Thyroid gland (tissue), 4 donors: ENCODE measurements at regions not wholly inside any gene's neighbourhood (a gene's known extent, or its start where the extent isn't known, plus 50 kb on each side); places are given as distances from the start of the nearest gene placed in this dataset.

Experiments
- DNase-seq, 2 donors: peaks; one replicate each; pipeline ENCODE4 v3.0.0-alpha.2; 2019
- H3K27ac ChIP-seq, 3 donors: fragments of 200-600 bp; sonication (generic); 1 replicate in 2 of 3; 2 replicates in 1 of 3; pipeline ENCODE4 v1.5.1; 2016 to 2019; ENCODE audit warnings: mild to moderate bottlenecking in 1 of 3, moderate library complexity in 1 of 3
- H3K27me3 ChIP-seq: fragments of 200-600 bp; sonication (generic); one replicate; pipeline ENCODE4 v1.5.1; 2019
- H3K36me3 ChIP-seq, 2 donors: fragments of 200-600 bp; sonication (generic); one replicate each; pipeline ENCODE4 v1.5.1; 2016 to 2019
- H3K4me1 ChIP-seq, 2 donors: fragments of 200-600 bp; sonication (generic); one replicate each; pipeline ENCODE4 v1.5.1; 2017 to 2019
- H3K4me3 ChIP-seq, 3 donors: fragments of 200-600 bp; sonication (generic); replicated peaks in 1 of 3; 1 replicate in 2 of 3; 2 replicates in 1 of 3; pipeline ENCODE4 v1.5.1; 2016; ENCODE audit warnings: mild to moderate bottlenecking in 1 of 3
- H3K9me3 ChIP-seq: fragments of 200-600 bp; sonication (generic); one replicate; pipeline ENCODE4 v1.5.1; 2017
- CTCF ChIP-seq, 6 experiments: fragments of 200-600 bp in 3 of 6; fragments of 450-650 bp in 3 of 6; sonication (generic) in 3 of 6; IDR thresholded peaks; one replicate each; pipeline ENCODE4 v1.5.1; 2016 to 2019; ENCODE audit warnings: antibody characterized with exemption in 6 of 6, mild to moderate bottlenecking in 2 of 6, inconsistent platforms in 1 of 6, moderate library complexity in 1 of 6
- POLR2A ChIP-seq, 2 donors: fragments of 450-650 bp; IDR thresholded peaks; one replicate each; pipeline ENCODE4 v1.6.1; 2017; ENCODE audit warnings: antibody characterized with exemption in 2 of 2, mild to moderate bottlenecking in 2 of 2, moderate library complexity in 1 of 2
- WGBS, 2 donors: methylation state at CpG; one replicate each; pipeline ENCODE4 v1.1.5; 2017; 5-methylcytosine and 5-hydroxymethylcytosine counted together
- intact Hi-C: fragments of 100-400 bp; cut with DNase I; formaldehyde crosslinking; loops from one replicate; pipeline ENCODE4 v1.15.1; 2023

GRCh38 chr3:73164622-73165021, 103.2 kb downstream of the EBLN2 start:
- H3K27me3 ChIP-seq = no peaks in the 10 kb centered on the region
- WGBS, 2 donors = 89 to 90% methylated on average over 4 of the region's 4 CpGs
- intact Hi-C loops = no loop called here
- DNase-seq = no peak
- no peak overlapping the region for H3K4me3 ChIP-seq
- TF ChIP-seq POLR2A (IDR thresholded peaks at IDR 0.05) = no peak
- no peak for TF ChIP-seq CTCF (IDR thresholded peaks at IDR 0.05)
- no peaks in the 10 kb centered on the region for H3K4me1 ChIP-seq
- no peak overlapping the region for H3K27ac ChIP-seq
- H3K9me3 ChIP-seq = no peaks in the 10 kb centered on the region
- no peaks in the 10 kb centered on the region for H3K36me3 ChIP-seq

- Histone ChIP-seq H3K4me3 (no peak overlapping the region), H3K27ac (no peak overlapping the region), H3K9me3 (no peaks in the 10 kb centered on the region), H3K27me3 (no peaks in the 10 kb centered on the region), H3K36me3 (no peaks in the 10 kb centered on the region), H3K4me1 (no peaks in the 10 kb centered on the region)
- TF ChIP-seq CTCF (IDR thresholded peaks at IDR 0.05) (no peak), POLR2A (IDR thresholded peaks at IDR 0.05) (no peak)
- DNase-seq = no peak
- intact Hi-C loops = no loop called here
- WGBS, 2 donors = 83 to 94% methylated on average over 1 of the region's 1 CpG
Measured at GRCh38 chr3:73175698-73176097, 114.2 kb downstream of the EBLN2 start.

GRCh38 chr3:73176941-73177340, 115.5 kb downstream of the EBLN2 start:
- Histone ChIP-seq H3K27me3 (no peaks in the 10 kb centered on the region), H3K4me3 (no peak overlapping the region), H3K27ac (no peak overlapping the region), H3K4me1 (no peaks in the 10 kb centered on the region), H3K36me3 (no peaks in the 10 kb centered on the region), H3K9me3 (no peaks in the 10 kb centered on the region)
- DNase-seq = no peak
- 85 to 91% methylated on average over 2 of the region's 2 CpGs for WGBS, 2 donors
- TF ChIP-seq POLR2A (IDR thresholded peaks at IDR 0.05) (no peak), CTCF (IDR thresholded peaks at IDR 0.05) (no peak)
- intact Hi-C loops = no loop called here

GRCh38 chr3:73177827-73178226, 116.4 kb downstream of the EBLN2 start:
- no peaks in the 10 kb centered on the region for H3K36me3 ChIP-seq
- no peak for TF ChIP-seq POLR2A (IDR thresholded peaks at IDR 0.05)
- TF ChIP-seq CTCF (IDR thresholded peaks at IDR 0.05) = no peak
- intact Hi-C loops = no loop called here
- H3K27me3 ChIP-seq = no peaks in the 10 kb centered on the region
- DNase-seq = no peak
- no peak overlapping the region for H3K27ac ChIP-seq
- no peaks in the 10 kb centered on the region for H3K9me3 ChIP-seq
- H3K4me1 ChIP-seq = no peaks in the 10 kb centered on the region
- WGBS, 2 donors = 97 to 100% methylated on average over 1 of the region's 1 CpG
- H3K4me3 ChIP-seq = no peak overlapping the region

GRCh38 chr3:73179601-73180000, 118.1 kb downstream of the EBLN2 start:
- H3K36me3 ChIP-seq = no peaks in the 10 kb centered on the region
- no peak overlapping the region for H3K4me3 ChIP-seq
- TF ChIP-seq POLR2A (IDR thresholded peaks at IDR 0.05) = no peak
- no peak for TF ChIP-seq CTCF (IDR thresholded peaks at IDR 0.05)
- H3K9me3 ChIP-seq = no peaks in the 10 kb centered on the region
- no peaks in the 10 kb centered on the region for H3K27me3 ChIP-seq
- intact Hi-C loops = no loop called here
- H3K27ac ChIP-seq = no peak overlapping the region
- H3K4me1 ChIP-seq = no peaks in the 10 kb centered on the region
- 96 to 97% methylated on average over 4 of the region's 4 CpGs for WGBS, 2 donors
- DNase-seq = no peak
